Uterus (tissue), 2 donors: ENCODE measurements at regions not wholly inside any gene's neighbourhood (a gene's known extent, or its start where the extent isn't known, plus 50 kb on each side); places are given as distances from the start of the nearest gene placed in this dataset.

Experiments
- CTCF ChIP-seq, 4 experiments: fragments of 200-600 bp in 2 of 4; fragments of 450-650 bp in 2 of 4; sonication (generic) in 2 of 4; IDR thresholded peaks; one replicate each; pipeline ENCODE4 v1.5.1; 2016 to 2019; ENCODE audit warnings: antibody characterized with exemption in 4 of 4, mild to moderate bottlenecking in 2 of 4, moderate library complexity in 1 of 4
- POLR2A ChIP-seq, 2 donors: fragments of 450-650 bp; IDR thresholded peaks; one replicate each; pipeline ENCODE4 v1.6.1; 2016; ENCODE audit warnings: antibody characterized with exemption in 2 of 2, mild to moderate bottlenecking in 1 of 2, moderate library complexity in 1 of 2

- TF ChIP-seq CTCF (IDR thresholded peaks at IDR 0.05) (no peak), POLR2A (IDR thresholded peaks at IDR 0.05) (no peak)
Measured at GRCh38 chr7:12881712-12882111, 194.3 kb downstream of the ARL4A start.
